Tibial artery (tissue), 4 donors: ENCODE measurements at regions not wholly inside any gene's neighbourhood (a gene's known extent, or its start where the extent isn't known, plus 50 kb on each side); places are given as distances from the start of the nearest gene placed in this dataset.

ENCODE experiments used
- DNase-seq, 2 donors: peaks; one replicate each; pipeline ENCODE4 v3.0.0-alpha.2; 2019
- H3K27ac ChIP-seq, 2 donors: fragments of 200-600 bp; sonication (generic) in 1 of 2; 1 replicate in 1 of 2; 2 replicates in 1 of 2; pipeline ENCODE4 v1.5.1; 2018 to 2019; ENCODE audit warnings: mild to moderate bottlenecking in 1 of 2
- H3K27me3 ChIP-seq, 2 donors: fragments of 200-600 bp; sonication (generic) in 1 of 2; one replicate each; pipeline versions ENCODE4 v1.5.1 to v1.6.0; 2016 to 2019
- H3K36me3 ChIP-seq, 3 donors: fragments of 200-600 bp; sonication (generic) in 2 of 3; one replicate each; pipeline ENCODE4 v1.5.1; 2016 to 2019; ENCODE audit warnings: mild to moderate bottlenecking in 2 of 3
- H3K4me1 ChIP-seq, 4 donors: fragments of 200-600 bp; sonication (generic) in 2 of 4; 1 replicate in 3 of 4; 2 replicates in 1 of 4; pipeline ENCODE4 v1.5.1; 2016 to 2019
- H3K4me3 ChIP-seq, 2 donors: fragments of 200-600 bp; sonication (generic) in 1 of 2; 1 replicate in 1 of 2; 2 replicates in 1 of 2; pipeline ENCODE4 v1.5.1; 2018 to 2019; ENCODE audit warnings: mild to moderate bottlenecking in 2 of 2
- H3K9me3 ChIP-seq, 3 donors: fragments of 200-600 bp; sonication (generic) in 1 of 3; one replicate each; pipeline ENCODE4 v1.5.1; 2016 to 2019
- intact Hi-C: fragments of 100-400 bp; cut with DNase I; formaldehyde crosslinking; loops from one replicate; pipeline ENCODE4 v1.15.0; 2023; ENCODE audit warnings: low total_unique reads
- TF ChIP-seq, protein P1 (sequence below), 2 experiments: fragments of 200-600 bp in 1 of 2; fragments of 450-650 bp in 1 of 2; IDR thresholded peaks; one replicate each; pipeline ENCODE4 v1.5.1; 2017 to 2019; ENCODE audit warnings: antibody characterized with exemption in 2 of 2, mild to moderate bottlenecking in 1 of 2, moderate library complexity in 1 of 2

DNA sequence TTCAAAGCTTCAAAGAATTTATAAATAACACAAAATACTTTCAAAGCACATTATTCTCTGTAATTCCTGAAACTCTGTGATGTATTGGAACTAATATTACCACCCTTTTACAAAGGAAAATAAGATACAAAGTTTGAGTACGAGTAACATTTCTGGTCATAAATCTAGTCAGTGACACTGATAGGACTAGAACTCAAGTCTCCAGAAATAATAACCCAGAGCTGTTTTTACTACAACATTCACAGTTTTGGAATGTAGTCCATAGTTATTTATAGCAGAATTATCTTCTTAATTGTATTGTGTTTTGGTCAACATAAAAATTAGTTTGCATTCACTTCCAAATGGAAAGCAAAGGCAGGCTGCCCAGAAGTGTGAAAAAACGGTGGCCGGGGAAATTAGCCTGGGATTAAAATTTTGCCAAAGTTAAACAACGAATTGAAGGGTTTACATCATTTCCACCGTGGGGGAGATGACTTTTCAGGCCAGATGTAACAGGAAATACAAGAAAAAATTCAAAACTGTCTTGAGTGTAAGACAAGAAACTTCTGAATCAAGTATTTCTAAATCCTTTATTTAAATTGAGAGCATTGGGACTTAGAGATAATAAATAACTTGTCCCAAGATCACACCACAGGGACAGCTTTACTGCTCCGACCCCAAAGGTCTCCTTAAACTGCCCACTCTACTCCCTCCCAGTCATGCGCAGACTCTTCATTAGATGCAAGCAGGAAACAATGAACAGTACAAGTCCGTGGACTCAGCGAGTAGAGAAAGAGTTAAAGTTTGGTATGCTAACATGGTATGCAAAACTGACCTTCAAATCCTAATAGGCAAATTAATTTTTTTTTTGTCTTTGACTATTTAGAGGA lies 74.3 kb upstream of the VGLL4 start:
- Histone ChIP-seq H3K27me3 (no peaks in the 10 kb centered on the region), H3K36me3 (no peaks in the 10 kb centered on the region), H3K4me3 (peak overlapping the region; percentile 94 to 97), H3K27ac (peak overlapping the region; percentile 94 to 96), H3K9me3 (no peaks in the 10 kb centered on the region), H3K4me1 (peaks cover 0 to 42% (median 16%) of the 10 kb centered on the region in 4 donors)
- TF ChIP-seq, protein P1, sequence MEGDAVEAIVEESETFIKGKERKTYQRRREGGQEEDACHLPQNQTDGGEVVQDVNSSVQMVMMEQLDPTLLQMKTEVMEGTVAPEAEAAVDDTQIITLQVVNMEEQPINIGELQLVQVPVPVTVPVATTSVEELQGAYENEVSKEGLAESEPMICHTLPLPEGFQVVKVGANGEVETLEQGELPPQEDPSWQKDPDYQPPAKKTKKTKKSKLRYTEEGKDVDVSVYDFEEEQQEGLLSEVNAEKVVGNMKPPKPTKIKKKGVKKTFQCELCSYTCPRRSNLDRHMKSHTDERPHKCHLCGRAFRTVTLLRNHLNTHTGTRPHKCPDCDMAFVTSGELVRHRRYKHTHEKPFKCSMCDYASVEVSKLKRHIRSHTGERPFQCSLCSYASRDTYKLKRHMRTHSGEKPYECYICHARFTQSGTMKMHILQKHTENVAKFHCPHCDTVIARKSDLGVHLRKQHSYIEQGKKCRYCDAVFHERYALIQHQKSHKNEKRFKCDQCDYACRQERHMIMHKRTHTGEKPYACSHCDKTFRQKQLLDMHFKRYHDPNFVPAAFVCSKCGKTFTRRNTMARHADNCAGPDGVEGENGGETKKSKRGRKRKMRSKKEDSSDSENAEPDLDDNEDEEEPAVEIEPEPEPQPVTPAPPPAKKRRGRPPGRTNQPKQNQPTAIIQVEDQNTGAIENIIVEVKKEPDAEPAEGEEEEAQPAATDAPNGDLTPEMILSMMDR (IDR thresholded peaks at IDR 0.05) = no peak
- intact Hi-C loops = no loop called here
- no peak for DNase-seq

GRCh38 chr3:11717301-11717700 lies 73.6 kb upstream of the VGLL4 start:
- Histone ChIP-seq H3K4me1 (peaks cover 0 to 49% (median 19%) of the 10 kb centered on the region in 4 donors), H3K27me3 (no peaks in the 10 kb centered on the region), H3K4me3 (peak overlapping the region; percentile 94 to 97), H3K27ac (peak overlapping the region; percentile 94 to 96), H3K36me3 (no peaks in the 10 kb centered on the region), H3K9me3 (no peaks in the 10 kb centered on the region)
- no peak for DNase-seq
- TF ChIP-seq, protein P1 (IDR thresholded peaks at IDR 0.05) = no peak
- intact Hi-C loops = no loop called here

- intact Hi-C loops = no loop called here
- TF ChIP-seq, protein P1 (IDR thresholded peaks at IDR 0.05) = no peak
- H3K4me3 ChIP-seq = peak overlapping the region; percentile 94 to 97
- H3K4me1 ChIP-seq = peaks cover 0 to 54% (median 21%) of the 10 kb centered on the region in 4 donors
- no peak for DNase-seq
- H3K9me3 ChIP-seq = no peaks in the 10 kb centered on the region
- H3K27ac ChIP-seq = peak overlapping the region; percentile 94 to 96
- H3K36me3 ChIP-seq = no peaks in the 10 kb centered on the region
- H3K27me3 ChIP-seq = no peaks in the 10 kb centered on the region
Observed at GRCh38 chr3:11716573-11717290, 73.0 kb upstream of the VGLL4 start.

GRCh38 chr3:11713171-11713570 lies 69.5 kb upstream of the VGLL4 start:
- intact Hi-C loops = no loop called here
- Histone ChIP-seq H3K4me3 (no peak overlapping the region), H3K27me3 (no peaks in the 10 kb centered on the region), H3K27ac (no peak overlapping the region), H3K4me1 (peaks cover 0 to 61% (median 14%) of the 10 kb centered on the region in 4 donors), H3K9me3 (no peaks in the 10 kb centered on the region), H3K36me3 (no peaks in the 10 kb centered on the region)
- DNase-seq = no peak
- TF ChIP-seq, protein P1 (IDR thresholded peaks at IDR 0.05) = no peak

DNA sequence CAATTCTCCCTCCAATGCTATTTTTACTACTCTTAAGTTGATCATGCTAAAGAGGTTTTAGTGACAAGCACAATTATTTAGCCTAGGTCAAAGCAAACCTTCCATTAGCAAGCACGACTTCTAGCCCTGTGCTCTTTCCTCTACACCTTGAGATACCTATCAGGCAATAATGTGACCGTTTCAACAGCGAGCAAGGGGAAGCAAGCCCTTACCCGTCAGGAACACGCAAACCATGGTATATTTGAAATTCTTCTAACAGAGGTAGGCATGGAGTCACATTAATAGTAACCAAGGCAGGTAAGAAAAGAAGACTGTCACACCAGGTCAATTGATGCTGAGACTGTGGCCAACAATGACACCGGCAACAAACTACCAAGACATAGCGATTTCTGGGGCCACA lies 68.9 kb upstream of the VGLL4 start:
- H3K27ac ChIP-seq = no peak overlapping the region
- no peaks in the 10 kb centered on the region for H3K27me3 ChIP-seq
- DNase-seq = no peak
- H3K4me1 ChIP-seq = peaks cover 0 to 58% (median 14%) of the 10 kb centered on the region in 4 donors
- TF ChIP-seq, protein P1 (IDR thresholded peaks at IDR 0.05) = no peak
- intact Hi-C loops = no loop called here
- H3K4me3 ChIP-seq = no peak overlapping the region
- no peaks in the 10 kb centered on the region for H3K36me3 ChIP-seq
- no peaks in the 10 kb centered on the region for H3K9me3 ChIP-seq
